Thyroid gland (tissue), 4 donors: ENCODE measurements at regions not wholly inside any gene's neighbourhood (a gene's known extent, or its start where the extent isn't known, plus 50 kb on each side); places are given as distances from the start of the nearest gene placed in this dataset.

Experiments used
- CTCF ChIP-seq, 6 experiments: fragments of 200-600 bp in 3 of 6; fragments of 450-650 bp in 3 of 6; sonication (generic) in 3 of 6; IDR thresholded peaks; one replicate each; pipeline ENCODE4 v1.5.1; 2016 to 2019; ENCODE audit warnings: antibody characterized with exemption in 6 of 6, mild to moderate bottlenecking in 2 of 6, inconsistent platforms in 1 of 6, moderate library complexity in 1 of 6
- POLR2A ChIP-seq, 2 donors: fragments of 450-650 bp; IDR thresholded peaks; one replicate each; pipeline ENCODE4 v1.6.1; 2017; ENCODE audit warnings: antibody characterized with exemption in 2 of 2, mild to moderate bottlenecking in 2 of 2, moderate library complexity in 1 of 2

GRCh38 chr15:25939122-25939521, 76.0 kb upstream of the ATP10A start:
- no peak for TF ChIP-seq POLR2A (IDR thresholded peaks at IDR 0.05)
- no peak for TF ChIP-seq CTCF (IDR thresholded peaks at IDR 0.05)
